ENCODE measurements at regions not wholly inside any gene's neighbourhood (a gene's known extent, or its start where the extent isn't known, plus 50 kb on each side); places are given as distances from the start of the nearest gene placed in this dataset.
"Not testable (repeated sequence)": the region's sequence is repeated elsewhere in the genome, so short reads cannot be mapped to it uniquely, and the experiment has no call there.

DNA sequence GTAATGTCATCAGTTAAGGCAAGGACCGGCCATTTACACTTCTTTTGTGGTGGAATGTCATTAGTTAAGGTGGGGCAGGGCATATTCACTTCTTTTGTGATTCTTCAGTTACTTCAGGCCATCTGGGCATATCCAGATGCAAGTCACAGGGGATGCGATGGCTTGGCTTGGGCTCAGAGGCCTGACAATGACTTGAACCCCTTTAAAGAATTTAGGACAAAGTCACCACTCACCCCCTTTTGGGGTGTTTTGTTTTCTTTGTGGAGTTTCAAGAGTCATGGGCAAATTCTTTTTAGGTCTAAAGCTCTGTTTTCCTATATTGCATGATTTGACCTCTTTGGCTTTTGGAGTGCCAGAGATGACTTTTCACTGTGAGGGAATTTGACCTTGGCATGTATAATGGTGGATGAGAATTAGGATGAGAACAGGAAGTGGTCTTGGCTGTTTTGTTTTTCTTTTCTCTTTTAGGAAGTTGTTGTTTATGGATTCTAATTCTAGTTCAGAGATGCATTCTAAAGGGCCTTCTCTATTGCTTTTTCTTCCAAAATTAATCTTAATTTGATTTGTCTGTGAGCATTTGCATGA is 385.3 kb downstream of the KIF20B start:
- TF ChIP-seq, protein P1, sequence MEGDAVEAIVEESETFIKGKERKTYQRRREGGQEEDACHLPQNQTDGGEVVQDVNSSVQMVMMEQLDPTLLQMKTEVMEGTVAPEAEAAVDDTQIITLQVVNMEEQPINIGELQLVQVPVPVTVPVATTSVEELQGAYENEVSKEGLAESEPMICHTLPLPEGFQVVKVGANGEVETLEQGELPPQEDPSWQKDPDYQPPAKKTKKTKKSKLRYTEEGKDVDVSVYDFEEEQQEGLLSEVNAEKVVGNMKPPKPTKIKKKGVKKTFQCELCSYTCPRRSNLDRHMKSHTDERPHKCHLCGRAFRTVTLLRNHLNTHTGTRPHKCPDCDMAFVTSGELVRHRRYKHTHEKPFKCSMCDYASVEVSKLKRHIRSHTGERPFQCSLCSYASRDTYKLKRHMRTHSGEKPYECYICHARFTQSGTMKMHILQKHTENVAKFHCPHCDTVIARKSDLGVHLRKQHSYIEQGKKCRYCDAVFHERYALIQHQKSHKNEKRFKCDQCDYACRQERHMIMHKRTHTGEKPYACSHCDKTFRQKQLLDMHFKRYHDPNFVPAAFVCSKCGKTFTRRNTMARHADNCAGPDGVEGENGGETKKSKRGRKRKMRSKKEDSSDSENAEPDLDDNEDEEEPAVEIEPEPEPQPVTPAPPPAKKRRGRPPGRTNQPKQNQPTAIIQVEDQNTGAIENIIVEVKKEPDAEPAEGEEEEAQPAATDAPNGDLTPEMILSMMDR (IDR thresholded peaks at IDR 0.05) = not testable (repeated sequence)
- not testable (repeated sequence) for TF ChIP-seq POLR2A (IDR thresholded peaks at IDR 0.05)
